GM23338 (cell line): ENCODE measurements at regions not wholly inside any gene's neighbourhood (a gene's known extent, or its start where the extent isn't known, plus 50 kb on each side); places are given as distances from the start of the nearest gene placed in this dataset.

Experiments used
- ATAC-seq: fragments of 200-7000 bp; cut with Tn5 transposase; 3 replicates; pipeline ENCODE4 v1.9.1; 2020
- DNase-seq: peaks from one replicate; pipeline ENCODE4 v3.0.0-alpha.2; 2015; ENCODE audit warnings: low spot score
- H2AFZ ChIP-seq: fragments of 200-600 bp; sonication (generic); 2 replicates; pipeline ENCODE4 v1.8.0; 2016; ENCODE audit warnings: antibody characterized with exemption, mild to moderate bottlenecking, moderate library complexity
- H3F3A ChIP-seq: fragments of 200-600 bp; sonication (generic); replicated peaks from 2 replicates; pipeline ENCODE4 v1.8.0; 2017; ENCODE audit warnings: antibody characterized with exemption, mixed run types, low read depth
- H3K27ac ChIP-seq: fragments of 200-600 bp; sonication (generic); 2 replicates; pipeline ENCODE4 v1.6.1; 2016; ENCODE audit warnings: low read depth
- H3K27me3 ChIP-seq: fragments of 200-600 bp; sonication (generic); 2 replicates; pipeline ENCODE4 v1.8.0; 2016; ENCODE audit warnings: mild to moderate bottlenecking, mixed run types, moderate library complexity; ENCODE audit not compliant: insufficient read depth
- H3K36me3 ChIP-seq: fragments of 200-600 bp; sonication (generic); 2 replicates; pipeline ENCODE4 v1.8.0; 2016; ENCODE audit warnings: mild to moderate bottlenecking; ENCODE audit not compliant: insufficient read depth
- H3K4me1 ChIP-seq: fragments of 200-600 bp; sonication (generic); 2 replicates; pipeline ENCODE4 v1.8.0; 2016; ENCODE audit warnings: mild to moderate bottlenecking, moderate library complexity; ENCODE audit not compliant: insufficient read depth
- H3K4me2 ChIP-seq: fragments of 200-600 bp; sonication (generic); 2 replicates; pipeline ENCODE4 v1.7.1; 2017; ENCODE audit warnings: mixed run types
- H3K4me3 ChIP-seq: fragments of 200-600 bp; sonication (generic); 2 replicates; pipeline ENCODE4 v1.6.1; 2016; ENCODE audit warnings: mixed run types
- H3K79me2 ChIP-seq: fragments of 200-600 bp; sonication (generic); replicated peaks from 2 replicates; pipeline ENCODE4 v1.8.0; 2017; ENCODE audit warnings: mild to moderate bottlenecking; ENCODE audit not compliant: insufficient read depth
- H3K9me2 ChIP-seq: fragments of 200-600 bp; sonication (generic); 2 replicates; pipeline ENCODE4 v1.8.0; 2017; ENCODE audit not compliant: insufficient read depth
- H4K20me1 ChIP-seq: fragments of 200-600 bp; sonication (generic); replicated peaks from 2 replicates; pipeline ENCODE4 v1.8.0; 2017; ENCODE audit warnings: mild to moderate bottlenecking; ENCODE audit not compliant: insufficient read depth
- H3K27ac Mint-ChIP-seq: 2 replicates; pipeline ENCODE4 v1.8.0; 2020; ENCODE audit warnings: inconsistent platforms, mild to moderate bottlenecking, moderate library complexity, mixed read lengths
- H3K27me3 Mint-ChIP-seq: 3 replicates; pipeline ENCODE4 v1.8.0; 2022; ENCODE audit warnings: low read depth, mild to moderate bottlenecking, moderate library complexity, mixed read lengths, inconsistent platforms; ENCODE audit not compliant: insufficient read depth, poor library complexity
- H3K36me3 Mint-ChIP-seq: 3 replicates; pipeline ENCODE4 v1.8.0; 2021; ENCODE audit warnings: low read depth, mild to moderate bottlenecking, inconsistent platforms, moderate library complexity, mixed read lengths
- H3K4me1 Mint-ChIP-seq: 3 replicates; pipeline ENCODE4 v1.8.0; 2020; ENCODE audit warnings: mild to moderate bottlenecking, inconsistent platforms, mixed read lengths
- H3K4me3 Mint-ChIP-seq: 3 replicates; pipeline ENCODE4 v1.8.0; 2021; ENCODE audit warnings: moderate library complexity, mild to moderate bottlenecking, inconsistent platforms, mixed read lengths
- H3K9me3 Mint-ChIP-seq: 3 replicates; pipeline ENCODE4 v1.8.0; 2020; ENCODE audit warnings: moderate library complexity, mild to moderate bottlenecking, inconsistent platforms, mixed read lengths
- CREB1 ChIP-seq: fragments of 250-450 bp; sonication (Bioruptor Pico); IDR thresholded peaks from 2 replicates; pipeline ENCODE4 v1.5.0; 2020; ENCODE audit warnings: low read depth, mild to moderate bottlenecking, moderate library complexity
- EZH2 ChIP-seq: fragments of 200-600 bp; sonication (generic); IDR thresholded peaks from one replicate; pipeline ENCODE4 v1.8.0; 2017; ENCODE audit warnings: antibody characterized with exemption, mild to moderate bottlenecking, low read depth; ENCODE audit not compliant: unreplicated experiment
- EZH2phosphoT487 ChIP-seq: fragments of 200-600 bp; sonication (generic); IDR thresholded peaks from one replicate; pipeline ENCODE4 v1.8.1; 2018; ENCODE audit warnings: antibody characterized with exemption; ENCODE audit not compliant: unreplicated experiment
- STAT1 ChIP-seq: IDR thresholded peaks from one replicate; pipeline ENCODE4 v1.6.1; 2016; ENCODE audit warnings: antibody characterized with exemption; ENCODE audit not compliant: unreplicated experiment
- ZNF114 ChIP-seq: fragments of 250-450 bp; sonication (Bioruptor Pico); IDR thresholded peaks from 2 replicates; pipeline ENCODE4 v1.5.0; 2020; ENCODE audit warnings: mild to moderate bottlenecking, moderate library complexity
- ZNF331 ChIP-seq: fragments of 250-450 bp; sonication (Bioruptor Pico); IDR thresholded peaks from 2 replicates; pipeline ENCODE4 v1.5.0; 2020; ENCODE audit warnings: low read depth, mild to moderate bottlenecking, moderate library complexity
- ZNF462 ChIP-seq: fragments of 250-450 bp; sonication (Bioruptor Pico); IDR thresholded peaks from 2 replicates; pipeline ENCODE4 v1.5.0; 2020; ENCODE audit warnings: mild to moderate bottlenecking, moderate library complexity

GRCh38 chr9:86494644-86495111, 140.5 kb upstream of the TUT7 start (continued):
- TF ChIP-seq ZNF462 (CRISPR knock-in tag) (no peak), STAT1 (no peak), EZH2 (no peak), ZNF114 (CRISPR knock-in tag) (no peak)

DNA sequence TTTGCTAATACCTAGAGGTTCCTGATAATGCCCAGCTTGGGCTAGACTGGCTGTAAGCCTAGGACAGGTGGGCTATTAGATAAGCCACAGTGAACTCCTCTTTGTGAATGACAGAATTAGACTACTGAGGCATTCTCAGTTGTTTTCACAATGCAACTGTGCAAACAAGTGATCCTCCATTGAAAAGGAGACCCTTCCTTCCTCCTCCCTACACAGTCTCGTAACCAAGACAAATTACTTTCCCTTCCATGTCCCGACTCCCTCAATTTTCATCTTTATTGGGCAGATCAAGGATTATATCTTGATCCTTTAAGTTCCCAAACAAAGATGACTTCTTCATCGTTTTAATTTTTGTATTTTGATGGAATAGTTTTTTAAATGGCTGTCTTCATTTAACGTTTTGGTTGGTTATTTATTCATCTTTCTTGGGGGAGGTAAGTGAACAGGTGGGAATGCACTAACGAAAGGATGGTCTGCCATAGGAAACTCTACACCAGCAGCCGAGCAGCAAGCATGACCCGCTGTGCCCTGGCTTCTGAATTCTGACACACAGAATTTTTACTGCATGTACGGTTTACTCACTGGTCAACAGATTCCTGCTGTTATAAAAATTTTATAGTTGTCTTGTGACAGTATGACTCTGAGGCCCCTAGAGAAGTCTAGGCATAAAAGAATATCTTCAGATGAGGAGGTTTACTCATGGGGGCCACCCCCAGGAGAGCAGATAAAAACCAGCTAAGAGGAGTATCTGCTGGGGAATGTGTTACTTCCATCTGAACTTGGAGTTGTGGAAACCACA, 137.5 kb upstream of the TUT7 start:
- Histone ChIP-seq H2AFZ (no peak overlapping the region), H3K4me1 (no peaks in the 10 kb centered on the region), H3K4me3 (no peak overlapping the region), H3K79me2 (no peaks in the 10 kb centered on the region), H4K20me1 (no peaks in the 10 kb centered on the region), H3K27ac (no peak overlapping the region), H3F3A (no peaks in the 10 kb centered on the region), H3K36me3 (no peaks in the 10 kb centered on the region), H3K4me2 (no peak overlapping the region), H3K27me3 (no peaks in the 10 kb centered on the region), H3K9me2 (no peaks in the 10 kb centered on the region)
- H3K27ac Mint-ChIP-seq = no peak overlapping the region
- ATAC-seq (no peak), DNase-seq (no peak)
- 0 out of 3 replicates have a peak, but pooled peaks cover 2% of the 10 kb centered on the region for H3K4me1 Mint-ChIP-seq
- no peaks in the 10 kb centered on the region for H3K36me3 Mint-ChIP-seq
- peaks cover 3% of the 10 kb centered on the region for H3K27me3 Mint-ChIP-seq
- H3K9me3 Mint-ChIP-seq = no peaks in the 10 kb centered on the region
- H3K4me3 Mint-ChIP-seq = no peak overlapping the region
- no peak for TF ChIP-seq ZNF331 (CRISPR knock-in tag)
- no peak for TF ChIP-seq ZNF114 (CRISPR knock-in tag)
- TF ChIP-seq CREB1 (CRISPR knock-in tag) = no peak
- TF ChIP-seq STAT1 = no peak
- TF ChIP-seq EZH2 = no peak
- no peak for TF ChIP-seq EZH2phosphoT487
- TF ChIP-seq ZNF462 (CRISPR knock-in tag) = no peak
